ENCODE measurements at regions not wholly inside any gene's neighbourhood (a gene's known extent, or its start where the extent isn't known, plus 50 kb on each side); places are given as distances from the start of the nearest gene placed in this dataset.
"Not testable (repeated sequence)": the region's sequence is repeated elsewhere in the genome, so short reads cannot be mapped to it uniquely, and the experiment has no call there.

GRCh38 chr17:34015253-34015652 is 239.8 kb upstream of the CCL2 start:
- ChIA-PET POLR2A (no interaction called here), CTCF (no interaction called here)
- Mint-ChIP-seq H3K4me3 (no peak overlapping the region), H3K4me1 (ENCODE audit: low read depth) (no peaks in the 10 kb centered on the region), H3K36me3 (ENCODE audit: low read depth) (no peaks in the 10 kb centered on the region), H3K27me3 (ENCODE audit: low read depth) (peaks cover 4% of the 10 kb centered on the region), H3K27ac (no peak overlapping the region), H3K9me3 (ENCODE audit: insufficient read depth) (no peaks in the 10 kb centered on the region)
- DNase-seq, result no peak
- no peak for ATAC-seq

GRCh38 chr17:34024386-34024785 is 230.7 kb upstream of the CCL2 start:
- Mint-ChIP-seq H3K27ac (no peak overlapping the region), H3K9me3 (ENCODE audit: insufficient read depth) (no peaks in the 10 kb centered on the region), H3K4me3 (no peak overlapping the region), H3K36me3 (ENCODE audit: low read depth) (no peaks in the 10 kb centered on the region), H3K4me1 (ENCODE audit: low read depth) (no peaks in the 10 kb centered on the region), H3K27me3 (ENCODE audit: low read depth) (peaks cover 12% of the 10 kb centered on the region)
- POLR2A ChIA-PET, result no interaction called here
- DNase-seq, result no peak
- ATAC-seq, result no peak
- CTCF ChIA-PET, result no interaction called here

DNA sequence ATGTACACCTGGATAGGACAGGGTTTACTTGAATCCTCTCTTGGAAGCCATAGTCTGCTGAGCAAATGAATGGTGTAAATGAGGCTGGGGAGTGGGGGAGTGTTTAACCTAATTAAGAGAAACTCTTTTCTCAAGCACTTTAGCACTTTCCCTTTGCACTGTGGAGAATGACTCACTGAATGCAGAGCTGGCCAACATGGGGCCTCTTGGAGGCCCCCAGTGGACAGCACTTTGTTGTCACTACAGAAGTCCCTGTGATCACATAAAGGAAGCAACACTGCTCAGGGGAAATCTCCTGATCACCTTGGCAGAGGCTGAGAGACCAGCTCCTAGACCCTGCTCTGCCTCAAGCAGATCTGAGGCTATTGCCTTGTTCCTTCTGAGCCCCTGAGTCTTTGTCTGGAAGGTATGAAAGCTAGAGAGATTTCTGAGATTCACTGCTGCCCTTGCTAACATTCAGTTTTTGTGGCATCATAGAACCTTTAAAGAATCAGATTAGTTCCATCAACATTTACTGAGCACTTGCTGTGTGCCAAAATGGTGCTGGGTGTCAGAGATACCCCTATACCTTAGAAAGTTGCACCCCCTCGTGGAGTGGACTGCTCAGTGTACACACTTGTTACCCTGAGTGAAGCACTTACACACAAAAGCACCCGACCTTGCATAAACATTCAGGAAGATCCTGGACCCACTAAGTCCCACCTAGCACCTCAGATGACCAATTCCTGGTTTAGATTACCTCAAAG is 230.1 kb upstream of the CCL2 start:
- ChIA-PET CTCF (no interaction called here), POLR2A (no interaction called here)
- Mint-ChIP-seq H3K4me1 (ENCODE audit: low read depth) (no peaks in the 10 kb centered on the region), H3K36me3 (ENCODE audit: low read depth) (no peaks in the 10 kb centered on the region), H3K4me3 (no peak overlapping the region), H3K9me3 (ENCODE audit: insufficient read depth) (no peaks in the 10 kb centered on the region), H3K27me3 (ENCODE audit: low read depth) (peaks cover 12% of the 10 kb centered on the region), H3K27ac (no peak overlapping the region)
- ATAC-seq, result no peak
- DNase-seq, result no peak

DNA sequence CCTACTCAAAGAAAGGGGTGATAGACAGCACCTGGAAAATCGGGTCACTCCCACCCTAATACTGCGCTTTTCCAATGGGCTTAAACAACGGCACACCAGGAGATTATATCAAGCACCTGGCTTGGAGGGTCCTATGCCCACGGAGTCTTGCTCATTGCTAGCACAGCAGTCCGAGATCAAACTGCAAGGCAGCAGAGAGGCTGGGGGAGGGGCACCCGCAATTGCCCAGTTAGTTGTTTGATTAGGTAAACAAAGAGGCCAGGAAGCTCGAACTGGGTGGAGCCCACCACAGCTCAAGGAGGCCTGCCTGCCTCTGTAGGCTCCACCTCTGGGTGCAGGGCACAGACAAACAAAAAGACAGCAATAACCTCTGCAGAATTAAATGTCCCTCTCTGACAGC is 224.5 kb upstream of the CCL2 start:
- H3K4me3 Mint-ChIP-seq; H3K4me1 Mint-ChIP-seq (ENCODE audit: low read depth); POLR2A ChIA-PET; ATAC-seq; DNase-seq; H3K27ac Mint-ChIP-seq; CTCF ChIA-PET; H3K27me3 Mint-ChIP-seq (ENCODE audit: low read depth); H3K36me3 Mint-ChIP-seq (ENCODE audit: low read depth): not testable (repeated sequence)
- peaks cover 11% of the 10 kb centered on the region for H3K9me3 Mint-ChIP-seq (ENCODE audit: insufficient read depth)

DNA sequence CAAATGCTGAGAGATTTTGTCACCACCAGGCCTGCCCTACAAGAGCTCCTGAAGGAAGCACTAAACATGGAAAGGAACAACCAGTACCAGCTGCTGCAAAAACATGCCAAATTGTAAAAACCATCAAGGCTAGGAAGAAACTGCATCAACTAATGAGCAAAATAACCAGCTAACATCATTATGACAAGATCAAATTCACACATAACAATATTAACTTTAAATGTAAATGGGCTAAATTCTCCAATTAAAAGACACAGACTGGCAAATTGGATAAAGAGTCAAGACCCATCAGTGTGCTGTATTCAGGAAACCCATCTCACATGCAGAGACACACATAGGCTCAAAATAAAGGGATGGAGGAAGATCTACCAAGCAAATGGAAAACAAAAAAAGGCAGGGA is 222.8 kb upstream of the CCL2 start:
- POLR2A ChIA-PET; H3K4me1 Mint-ChIP-seq (ENCODE audit: low read depth); CTCF ChIA-PET; ATAC-seq; H3K27ac Mint-ChIP-seq; H3K4me3 Mint-ChIP-seq; DNase-seq; H3K36me3 Mint-ChIP-seq (ENCODE audit: low read depth); H3K27me3 Mint-ChIP-seq (ENCODE audit: low read depth): not testable (repeated sequence)
- H3K9me3 Mint-ChIP-seq (ENCODE audit: insufficient read depth), result peaks cover 11% of the 10 kb centered on the region

- H3K4me1 Mint-ChIP-seq (ENCODE audit: low read depth); POLR2A ChIA-PET; H3K9me3 Mint-ChIP-seq (ENCODE audit: insufficient read depth); H3K36me3 Mint-ChIP-seq (ENCODE audit: low read depth); CTCF ChIA-PET; H3K27me3 Mint-ChIP-seq (ENCODE audit: low read depth); ATAC-seq; H3K27ac Mint-ChIP-seq; DNase-seq; H3K4me3 Mint-ChIP-seq: not testable (repeated sequence)
Measured at GRCh38 chr17:34038786-34039185, 216.3 kb upstream of the CCL2 start.

GRCh38 chr17:34039213-34039612 is 215.9 kb upstream of the CCL2 start:
- H3K36me3 Mint-ChIP-seq (ENCODE audit: low read depth); H3K27me3 Mint-ChIP-seq (ENCODE audit: low read depth); H3K4me3 Mint-ChIP-seq; ATAC-seq; CTCF ChIA-PET; H3K9me3 Mint-ChIP-seq (ENCODE audit: insufficient read depth); DNase-seq; H3K4me1 Mint-ChIP-seq (ENCODE audit: low read depth); H3K27ac Mint-ChIP-seq; POLR2A ChIA-PET: not testable (repeated sequence)

DNA sequence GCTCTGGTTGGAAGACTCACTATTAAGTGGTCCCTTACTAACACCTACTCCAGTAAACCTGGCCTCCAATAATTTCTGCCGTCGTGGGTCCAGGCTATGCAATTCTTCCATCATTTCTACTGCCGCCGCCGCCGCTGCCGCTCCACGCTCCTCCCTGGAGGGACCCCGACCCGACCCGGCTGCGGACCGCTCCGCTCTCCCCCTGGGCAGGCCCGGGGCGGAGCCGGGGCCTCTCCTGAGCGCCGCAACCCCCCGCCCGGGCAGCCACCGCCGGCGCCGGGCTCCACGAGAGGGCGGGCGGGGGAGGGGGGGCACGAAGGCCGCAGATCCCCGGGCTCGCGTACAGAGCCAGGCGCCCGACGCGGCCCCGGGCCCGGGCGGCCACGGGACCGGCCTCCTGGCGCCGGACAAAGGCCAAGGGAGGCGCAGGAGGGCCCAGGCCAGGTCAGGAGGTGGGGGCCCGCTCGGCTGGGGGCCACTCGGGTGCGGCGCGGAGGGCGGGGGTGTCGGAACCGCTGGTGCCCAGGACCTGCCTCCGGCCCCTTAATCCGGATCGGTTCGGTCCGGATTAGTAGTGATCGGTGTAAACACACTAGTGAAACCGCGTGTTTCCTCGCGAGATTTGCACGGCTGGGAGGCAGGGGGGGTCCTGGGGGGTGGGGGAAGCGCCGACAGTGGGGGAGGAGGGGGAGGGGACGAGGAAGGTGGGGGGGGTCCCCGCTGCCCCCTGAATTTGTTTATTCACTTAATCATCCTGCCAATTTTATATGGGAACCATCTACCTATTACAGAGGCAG is 215.1 kb upstream of the CCL2 start:
- H3K36me3 Mint-ChIP-seq (ENCODE audit: low read depth); CTCF ChIA-PET; H3K27me3 Mint-ChIP-seq (ENCODE audit: low read depth); H3K9me3 Mint-ChIP-seq (ENCODE audit: insufficient read depth); H3K27ac Mint-ChIP-seq; H3K4me3 Mint-ChIP-seq; POLR2A ChIA-PET; H3K4me1 Mint-ChIP-seq (ENCODE audit: low read depth): not testable (repeated sequence)
- DNase-seq (peak; percentile 37), ATAC-seq (peak; percentile 63)

DNA sequence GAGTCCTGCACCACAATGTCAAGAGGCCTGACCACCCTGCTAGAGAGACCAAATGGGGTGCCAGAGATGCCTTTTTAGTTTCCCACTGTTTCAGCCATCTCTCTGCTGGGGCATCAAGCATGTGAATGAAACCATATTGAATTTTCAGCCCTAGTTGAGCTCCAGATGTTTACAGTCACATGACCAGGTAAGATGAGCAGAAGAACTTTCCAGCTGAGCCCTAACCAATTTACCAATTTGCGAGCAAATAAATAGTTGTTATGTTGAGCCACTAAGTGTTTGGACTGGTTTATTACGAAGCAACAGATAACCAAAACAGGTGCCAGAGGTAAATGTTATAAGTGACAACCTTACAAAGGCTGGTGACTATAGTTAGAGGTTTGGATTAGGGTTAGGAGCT is 209.1 kb upstream of the CCL2 start:
- H3K27ac Mint-ChIP-seq, result no peak overlapping the region
- POLR2A ChIA-PET, result no interaction called here

DNA sequence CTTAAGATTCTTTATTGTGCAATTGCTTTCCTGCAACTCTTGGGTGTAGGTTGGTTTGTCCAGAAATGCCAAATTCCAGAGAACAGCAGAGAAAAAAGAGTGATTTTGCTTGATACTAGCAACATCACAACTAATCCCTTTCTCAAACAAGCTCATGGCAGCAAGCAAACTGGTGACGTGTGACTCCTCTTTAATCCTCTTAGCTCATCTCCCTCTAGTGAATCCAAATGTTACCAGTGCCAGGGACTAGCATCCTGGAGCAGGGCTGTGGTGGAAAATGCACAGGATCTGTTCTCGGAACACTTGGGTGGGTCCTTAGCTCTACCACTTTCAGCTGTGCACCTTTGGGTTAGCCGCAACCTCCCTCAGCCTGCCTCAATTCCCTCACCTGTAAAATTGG is 204.0 kb upstream of the CCL2 start:
- no peak overlapping the region for H3K4me3 Mint-ChIP-seq
- POLR2A ChIA-PET, result no interaction called here

More for the DNA sequence above, 209.1 kb upstream of the CCL2 start:
- DNase-seq (no peak), ATAC-seq (no peak)
- Mint-ChIP-seq H3K27me3 (ENCODE audit: low read depth) (peaks cover 2% of the 10 kb centered on the region), H3K4me3 (no peak overlapping the region), H3K36me3 (ENCODE audit: low read depth) (no peaks in the 10 kb centered on the region), H3K4me1 (ENCODE audit: low read depth) (no peaks in the 10 kb centered on the region), H3K9me3 (ENCODE audit: insufficient read depth) (no peaks in the 10 kb centered on the region)
- CTCF ChIA-PET, result no interaction called here

DNA sequence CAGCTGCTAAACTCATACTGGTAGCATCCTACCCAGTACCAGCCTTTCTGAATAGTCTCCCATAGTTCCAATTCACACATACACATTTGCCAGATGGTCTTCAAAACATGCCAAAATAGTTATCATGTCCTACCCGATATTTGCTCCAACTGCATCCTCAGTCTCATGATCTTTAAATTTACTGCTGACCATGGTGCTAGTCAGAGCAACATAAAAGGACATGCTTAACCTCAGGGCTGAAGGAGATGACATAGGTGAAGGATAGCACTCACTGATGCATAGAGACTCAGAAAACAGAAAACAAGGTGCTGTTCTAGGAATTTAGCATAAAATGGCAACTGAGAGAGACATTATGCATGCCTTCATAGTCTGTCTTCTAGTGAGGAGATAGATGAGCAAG is 200.6 kb upstream of the CCL2 start:
- ChIA-PET CTCF (no interaction called here), POLR2A (no interaction called here)
- Mint-ChIP-seq H3K27me3 (ENCODE audit: low read depth) (peaks cover 3% of the 10 kb centered on the region), H3K4me3 (no peak overlapping the region), H3K36me3 (ENCODE audit: low read depth) (no peaks in the 10 kb centered on the region), H3K9me3 (ENCODE audit: insufficient read depth) (no peaks in the 10 kb centered on the region), H3K27ac (no peak overlapping the region), H3K4me1 (ENCODE audit: low read depth) (no peaks in the 10 kb centered on the region)
- no peak for ATAC-seq
- no peak for DNase-seq

More for the DNA sequence above, 204.0 kb upstream of the CCL2 start:
- no peaks in the 10 kb centered on the region for H3K36me3 Mint-ChIP-seq (ENCODE audit: low read depth)
- CTCF ChIA-PET, result interaction anchor here (0.5 kb wide), 1 partner anchor 1896 kb away, joined by 3 read pairs; no protein-coding TSS in a partner anchor
- no peaks in the 10 kb centered on the region for H3K9me3 Mint-ChIP-seq (ENCODE audit: insufficient read depth)
- peaks cover 4% of the 10 kb centered on the region for H3K27me3 Mint-ChIP-seq (ENCODE audit: low read depth)
- DNase-seq, result no peak
- H3K27ac Mint-ChIP-seq, result no peak overlapping the region
- H3K4me1 Mint-ChIP-seq (ENCODE audit: low read depth), result no peaks in the 10 kb centered on the region
- no peak for ATAC-seq

DNA sequence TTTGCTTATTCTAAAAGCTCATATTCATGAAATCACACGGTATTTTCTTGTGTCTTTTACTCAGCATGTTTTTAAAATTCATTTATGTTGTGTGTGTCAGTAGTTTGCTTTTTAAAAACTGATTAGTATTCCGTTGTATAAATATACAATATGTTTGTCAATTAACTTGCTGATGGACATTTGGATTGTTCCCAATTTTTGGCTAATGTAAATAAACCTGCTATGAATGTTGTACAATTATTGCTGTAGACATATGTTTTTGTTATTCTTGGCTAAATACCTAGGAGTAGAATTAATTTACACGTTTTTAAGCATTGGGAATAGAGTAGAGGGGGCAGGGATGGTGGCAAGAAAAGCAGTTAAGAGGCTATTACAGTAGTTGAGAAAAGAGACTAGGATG is 199.5 kb upstream of the CCL2 start:
- Mint-ChIP-seq H3K4me1 (ENCODE audit: low read depth) (no peaks in the 10 kb centered on the region), H3K9me3 (ENCODE audit: insufficient read depth) (no peaks in the 10 kb centered on the region), H3K4me3 (no peak overlapping the region), H3K27ac (no peak overlapping the region), H3K27me3 (ENCODE audit: low read depth) (peaks cover 2% of the 10 kb centered on the region), H3K36me3 (ENCODE audit: low read depth) (no peaks in the 10 kb centered on the region)
- DNase-seq (no peak), ATAC-seq (no peak)
- ChIA-PET CTCF (no interaction called here), POLR2A (no interaction called here)

Measured in activated CD8-positive, alpha-beta T cell treated with anti-CD3 and anti-CD28 coated beads, Interleukin-2, amount 10 ng/mL, durations not matched to agents 7 days and 5 days (primary cell).